ENCODE measurements at regions not wholly inside any gene's neighbourhood (a gene's known extent, or its start where the extent isn't known, plus 50 kb on each side); places are given as distances from the start of the nearest gene placed in this dataset.
A peak's percentile ranks its signal among the peaks of the same experiment; 100 is the strongest.
"Not testable (repeated sequence)": the region's sequence is repeated elsewhere in the genome, so short reads cannot be mapped to it uniquely, and the experiment has no call there.

- Histone ChIP-seq H3K4me3 (ENCODE audit: control insufficient read depth in 2 of 3, extremely low read depth in 1 of 3, insufficient read depth in 2 of 3, low read depth in 1 of 3, low read length in 3 of 3) (no peak overlapping the region), H3K36me3 (ENCODE audit: control insufficient read depth in 2 of 2, extremely low read depth in 1 of 2, insufficient read depth in 2 of 2, low read length in 2 of 2) (no peaks in the 10 kb centered on the region), H3K4me2 (ENCODE audit: control insufficient read depth, extremely low read depth, insufficient read depth, low read depth, low read length) (peak overlapping the region; percentile 35), H3K27me3 (ENCODE audit: control insufficient read depth, extremely low read depth, insufficient read depth, low read length) (no peaks in the 10 kb centered on the region), H3K4me1 (ENCODE audit: control insufficient read depth, extremely low read depth, insufficient read depth, low read length) (peaks cover 6% of the 10 kb centered on the region), H3K9me3 (ENCODE audit: control insufficient read depth, low read depth, low read length) (no peaks in the 10 kb centered on the region), H4K20me1 (ENCODE audit: control insufficient read depth, extremely low read depth, insufficient read depth, low read length) (no peaks in the 10 kb centered on the region), H2AFZ (ENCODE audit: control insufficient read depth, low read length) (no peak overlapping the region), H3K27ac (ENCODE audit: control insufficient read depth, insufficient read depth, low read length) (peak overlapping the region; percentile 55), H3K9ac (ENCODE audit: control insufficient read depth, extremely low read depth, insufficient read depth, low read length) (no peak overlapping the region), H3K9me1 (ENCODE audit: control insufficient read depth, extremely low read depth, insufficient read depth, low read length) (no peaks in the 10 kb centered on the region), H3K79me2 (ENCODE audit: control insufficient read depth, insufficient read depth, low read length) (no peaks in the 10 kb centered on the region)
- dilution Hi-C loops (cut with MboI; ENCODE audit: extremely low pct_ligation_motif_present, low sequenced_read_pairs): no loop called here
- peak; percentile 83 for FAIRE-seq
- DNase-seq (ENCODE audit: low read depth, low spot score): no peak
- TF ChIP-seq CTCF (optimal IDR thresholded peaks at IDR 0.05 in 1 of 3, IDR thresholded peaks at IDR 0.05 in 1 of 3, conservative IDR thresholded peaks at IDR 0.05 in 1 of 3; ENCODE audit: extremely low read depth in 1 of 3, insufficient read depth in 2 of 3, low read length in 3 of 3): no peak
- TF ChIP-seq EZH2 (IDR thresholded peaks at IDR 0.05; ENCODE audit: low read length): no peak
These were observed 1202.5 kb downstream of the DSC3 start for GRCh38 chr18:29840089-29840488.

DNA sequence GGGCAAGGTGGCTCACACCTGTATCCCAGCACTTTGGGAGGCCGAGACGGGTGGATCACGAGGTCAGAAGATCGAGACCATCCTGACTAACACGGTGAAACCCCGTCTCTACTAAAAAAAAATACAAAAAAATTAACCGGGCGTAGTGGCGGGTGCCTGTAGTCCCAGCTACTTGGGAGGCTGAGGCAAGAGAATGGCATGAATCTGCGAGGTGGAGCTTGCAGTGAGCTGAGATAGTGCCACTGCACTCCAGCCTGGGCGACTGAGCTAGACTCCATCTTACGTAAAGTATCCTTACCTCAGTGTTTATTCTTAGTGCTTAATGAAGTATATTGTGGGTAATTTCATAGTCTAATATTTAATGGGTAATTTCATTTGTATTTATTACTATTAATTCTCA is 1203.6 kb downstream of the DSC3 start:
- H3K9ac ChIP-seq (ENCODE audit: control insufficient read depth, extremely low read depth, insufficient read depth, low read length); H3K4me3 ChIP-seq (ENCODE audit: control insufficient read depth in 2 of 3, extremely low read depth in 1 of 3, insufficient read depth in 2 of 3, low read depth in 1 of 3, low read length in 3 of 3); H4K20me1 ChIP-seq (ENCODE audit: control insufficient read depth, extremely low read depth, insufficient read depth, low read length); H2AFZ ChIP-seq (ENCODE audit: control insufficient read depth, low read length); FAIRE-seq; H3K36me3 ChIP-seq (ENCODE audit: control insufficient read depth in 2 of 2, extremely low read depth in 1 of 2, insufficient read depth in 2 of 2, low read length in 2 of 2); H3K79me2 ChIP-seq (ENCODE audit: control insufficient read depth, insufficient read depth, low read length); H3K4me1 ChIP-seq (ENCODE audit: control insufficient read depth, extremely low read depth, insufficient read depth, low read length); dilution Hi-C loops (cut with MboI; ENCODE audit: extremely low pct_ligation_motif_present, low sequenced_read_pairs); H3K27ac ChIP-seq (ENCODE audit: control insufficient read depth, insufficient read depth, low read length); H3K9me3 ChIP-seq (ENCODE audit: control insufficient read depth, low read depth, low read length); H3K27me3 ChIP-seq (ENCODE audit: control insufficient read depth, extremely low read depth, insufficient read depth, low read length); H3K9me1 ChIP-seq (ENCODE audit: control insufficient read depth, extremely low read depth, insufficient read depth, low read length); H3K4me2 ChIP-seq (ENCODE audit: control insufficient read depth, extremely low read depth, insufficient read depth, low read depth, low read length); DNase-seq (ENCODE audit: low read depth, low spot score): not testable (repeated sequence)

GRCh38 chr18:29838556-29838955 is 1204.0 kb downstream of the DSC3 start:
- peaks cover 6% of the 10 kb centered on the region for H3K4me1 ChIP-seq (ENCODE audit: control insufficient read depth, extremely low read depth, insufficient read depth, low read length)
- no peaks in the 10 kb centered on the region for H3K27me3 ChIP-seq (ENCODE audit: control insufficient read depth, extremely low read depth, insufficient read depth, low read length)
- H4K20me1 ChIP-seq (ENCODE audit: control insufficient read depth, extremely low read depth, insufficient read depth, low read length): no peaks in the 10 kb centered on the region
- H3K4me3 ChIP-seq (ENCODE audit: control insufficient read depth in 2 of 3, extremely low read depth in 1 of 3, insufficient read depth in 2 of 3, low read depth in 1 of 3, low read length in 3 of 3): no peak overlapping the region
- H3K9me3 ChIP-seq (ENCODE audit: control insufficient read depth, low read depth, low read length): no peaks in the 10 kb centered on the region
- no peak overlapping the region for H3K4me2 ChIP-seq (ENCODE audit: control insufficient read depth, extremely low read depth, insufficient read depth, low read depth, low read length)
- dilution Hi-C loops (cut with MboI; ENCODE audit: extremely low pct_ligation_motif_present, low sequenced_read_pairs): no loop called here
- no peak for TF ChIP-seq EZH2 (IDR thresholded peaks at IDR 0.05; ENCODE audit: low read length)
- no peak for TF ChIP-seq CTCF (optimal IDR thresholded peaks at IDR 0.05 in 1 of 3, IDR thresholded peaks at IDR 0.05 in 1 of 3, conservative IDR thresholded peaks at IDR 0.05 in 1 of 3; ENCODE audit: extremely low read depth in 1 of 3, insufficient read depth in 2 of 3, low read length in 3 of 3)
- H2AFZ ChIP-seq (ENCODE audit: control insufficient read depth, low read length): no peak overlapping the region
- H3K9me1 ChIP-seq (ENCODE audit: control insufficient read depth, extremely low read depth, insufficient read depth, low read length): no peaks in the 10 kb centered on the region
- H3K79me2 ChIP-seq (ENCODE audit: control insufficient read depth, insufficient read depth, low read length): no peaks in the 10 kb centered on the region
- FAIRE-seq (no peak), DNase-seq (ENCODE audit: low read depth, low spot score) (no peak)
- no peaks in the 10 kb centered on the region for H3K36me3 ChIP-seq (ENCODE audit: control insufficient read depth in 2 of 2, extremely low read depth in 1 of 2, insufficient read depth in 2 of 2, low read length in 2 of 2)
- no peak overlapping the region for H3K27ac ChIP-seq (ENCODE audit: control insufficient read depth, insufficient read depth, low read length)
- no peak overlapping the region for H3K9ac ChIP-seq (ENCODE audit: control insufficient read depth, extremely low read depth, insufficient read depth, low read length)

All from keratinocyte (primary cell).